Effector memory CD4-positive, alpha-beta T cell (primary cell): ENCODE measurements at regions not wholly inside any gene's neighbourhood (a gene's known extent, or its start where the extent isn't known, plus 50 kb on each side); places are given as distances from the start of the nearest gene placed in this dataset.

ENCODE experiments used
- DNase-seq, 3 donors: peaks; one replicate each; pipeline ENCODE4 v3.0.0-alpha.2; 2020
- H3K27ac ChIP-seq: 2 replicates; pipeline ENCODE4 v1.7.0; 2013; ENCODE audit warnings: mild to moderate bottlenecking, low read length, moderate library complexity; ENCODE audit not compliant: insufficient read depth, poor library complexity, severe bottlenecking
- H3K27me3 ChIP-seq: replicated peaks from 2 replicates; pipeline ENCODE4 v1.7.0; 2013; ENCODE audit warnings: mild to moderate bottlenecking, low read length; ENCODE audit not compliant: insufficient read depth, control insufficient read depth, poor library complexity, severe bottlenecking
- H3K36me3 ChIP-seq: 2 replicates; pipeline ENCODE4 v1.7.0; 2013; ENCODE audit warnings: mild to moderate bottlenecking, low read length, moderate library complexity; ENCODE audit not compliant: control insufficient read depth, insufficient read depth
- H3K4me1 ChIP-seq: 2 replicates; pipeline ENCODE4 v1.7.0; 2013; ENCODE audit warnings: low read length, mild to moderate bottlenecking; ENCODE audit not compliant: control insufficient read depth, insufficient read depth, poor library complexity, severe bottlenecking
- H3K4me3 ChIP-seq: 2 replicates; pipeline ENCODE4 v1.7.0; 2013; ENCODE audit warnings: low read length, low read depth, mild to moderate bottlenecking; ENCODE audit not compliant: insufficient read depth, poor library complexity, severe bottlenecking
- H3K9me3 ChIP-seq: 2 replicates; pipeline ENCODE4 v1.7.0; 2013; ENCODE audit warnings: mild to moderate bottlenecking, low read length, moderate library complexity; ENCODE audit not compliant: control insufficient read depth

- DNase-seq, result no peak
- H3K27me3 ChIP-seq, result no peaks in the 10 kb centered on the region
- no peaks in the 10 kb centered on the region for H3K36me3 ChIP-seq
- H3K27ac ChIP-seq, result no peak overlapping the region
- no peak overlapping the region for H3K4me3 ChIP-seq
- no peaks in the 10 kb centered on the region for H3K9me3 ChIP-seq
- no peaks in the 10 kb centered on the region for H3K4me1 ChIP-seq
Measured at GRCh38 chr21:35244514-35244913, 195.4 kb upstream of the RUNX1 start.

GRCh38 chr21:35243171-35243570 is 194.1 kb upstream of the RUNX1 start:
- DNase-seq, result no peak
- H3K9me3 ChIP-seq, result no peaks in the 10 kb centered on the region
- H3K36me3 ChIP-seq, result no peaks in the 10 kb centered on the region
- H3K27me3 ChIP-seq, result no peaks in the 10 kb centered on the region
- H3K4me1 ChIP-seq, result no peaks in the 10 kb centered on the region
- no peak overlapping the region for H3K4me3 ChIP-seq
- H3K27ac ChIP-seq, result no peak overlapping the region

DNA sequence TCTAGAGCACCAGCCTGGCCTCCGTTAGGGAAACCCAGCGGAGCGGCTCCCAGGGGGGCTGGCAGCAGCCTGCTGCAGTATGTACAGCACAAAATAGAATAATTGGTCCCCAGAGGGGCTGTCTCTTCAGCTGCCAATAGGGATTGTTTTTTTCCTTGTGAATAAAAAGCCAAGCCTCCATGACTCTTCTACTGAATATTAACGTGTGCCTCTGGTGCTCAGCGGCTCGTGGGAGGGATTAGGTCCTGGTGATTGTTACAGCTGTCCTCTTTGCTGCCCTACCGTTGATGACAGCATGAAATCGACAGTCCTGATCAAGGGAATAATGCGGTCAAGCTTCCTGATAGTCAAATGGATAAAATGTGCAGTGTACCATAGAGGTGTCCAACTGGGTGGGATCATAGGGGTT is 190.7 kb upstream of the RUNX1 start:
- no peak overlapping the region for H3K27ac ChIP-seq
- no peaks in the 10 kb centered on the region for H3K9me3 ChIP-seq
- H3K4me3 ChIP-seq, result no peak overlapping the region
- H3K36me3 ChIP-seq, result no peaks in the 10 kb centered on the region
- H3K4me1 ChIP-seq, result peaks cover under 1% of the 10 kb centered on the region
- DNase-seq, result no peak
- H3K27me3 ChIP-seq, result no peaks in the 10 kb centered on the region

GRCh38 chr21:35238119-35238518 is 189.0 kb upstream of the RUNX1 start:
- DNase-seq, result no peak
- H3K4me3 ChIP-seq, result no peak overlapping the region
- H3K27me3 ChIP-seq, result no peaks in the 10 kb centered on the region
- H3K36me3 ChIP-seq, result no peaks in the 10 kb centered on the region
- H3K4me1 ChIP-seq, result peaks cover 3% of the 10 kb centered on the region
- H3K27ac ChIP-seq, result no peak overlapping the region
- H3K9me3 ChIP-seq, result no peaks in the 10 kb centered on the region

DNA sequence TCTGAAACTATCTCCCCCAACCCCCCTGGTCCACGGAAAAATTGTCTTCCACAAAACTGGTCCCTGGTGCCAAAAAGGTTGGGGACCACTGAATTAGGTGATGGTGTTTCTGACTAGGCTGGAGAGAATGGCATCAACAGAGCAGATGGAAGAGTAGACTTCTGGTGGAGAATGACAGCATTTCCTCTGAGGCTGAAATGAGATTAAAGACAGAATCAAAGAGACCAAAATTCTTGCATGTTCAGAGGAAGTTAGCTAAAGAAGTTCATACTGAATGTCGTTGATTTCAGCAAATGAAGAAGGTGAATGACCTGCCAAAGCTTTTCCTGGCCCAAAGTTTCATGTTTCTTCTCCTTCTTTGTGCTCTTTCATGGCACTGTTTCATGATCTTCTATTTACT is 188.2 kb upstream of the RUNX1 start:
- Histone ChIP-seq H3K4me1 (peaks cover 3% of the 10 kb centered on the region), H3K36me3 (no peaks in the 10 kb centered on the region)

GRCh38 chr21:35236090-35236489 is 187.0 kb upstream of the RUNX1 start:
- H3K36me3 ChIP-seq, result no peaks in the 10 kb centered on the region
- H3K9me3 ChIP-seq, result no peaks in the 10 kb centered on the region
- no peak overlapping the region for H3K4me3 ChIP-seq
- H3K27me3 ChIP-seq, result no peaks in the 10 kb centered on the region
- no peak for DNase-seq
- H3K27ac ChIP-seq, result no peak overlapping the region
- H3K4me1 ChIP-seq, result peaks cover 3% of the 10 kb centered on the region

More for the DNA sequence above, 188.2 kb upstream of the RUNX1 start:
- Histone ChIP-seq H3K4me3 (no peak overlapping the region), H3K9me3 (no peaks in the 10 kb centered on the region), H3K27me3 (no peaks in the 10 kb centered on the region), H3K27ac (no peak overlapping the region)
- no peak for DNase-seq

GRCh38 chr21:35234725-35235124 is 185.6 kb upstream of the RUNX1 start:
- no peak for DNase-seq
- Histone ChIP-seq H3K4me1 (peaks cover 3% of the 10 kb centered on the region), H3K9me3 (no peaks in the 10 kb centered on the region), H3K4me3 (no peak overlapping the region), H3K27me3 (no peaks in the 10 kb centered on the region), H3K36me3 (no peaks in the 10 kb centered on the region), H3K27ac (no peak overlapping the region)

DNA sequence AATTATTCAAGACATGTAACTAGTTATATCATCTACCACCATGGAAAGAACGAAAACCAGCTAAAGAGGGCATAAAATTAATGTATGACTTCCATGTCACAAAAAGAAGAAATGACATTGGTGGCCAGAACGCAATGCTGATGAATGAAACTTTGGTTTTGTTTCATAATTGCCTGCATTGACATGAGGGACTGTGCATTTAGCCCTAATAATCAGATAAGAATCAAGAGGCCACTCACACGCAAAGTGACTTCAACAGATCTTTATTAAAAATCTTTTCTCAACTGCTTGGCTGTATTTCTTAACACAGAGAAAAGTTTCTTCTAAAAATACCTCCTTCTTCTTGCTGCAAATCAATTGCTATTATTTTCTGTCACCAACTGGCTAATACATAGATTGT is 184.7 kb upstream of the RUNX1 start:
- Histone ChIP-seq H3K4me1 (peaks cover 3% of the 10 kb centered on the region), H3K4me3 (no peak overlapping the region), H3K9me3 (no peaks in the 10 kb centered on the region), H3K27me3 (no peaks in the 10 kb centered on the region), H3K36me3 (no peaks in the 10 kb centered on the region), H3K27ac (no peak overlapping the region)
- DNase-seq, result no peak

- no peaks in the 10 kb centered on the region for H3K27me3 ChIP-seq
- peaks cover 5% of the 10 kb centered on the region for H3K4me1 ChIP-seq
- no peak overlapping the region for H3K27ac ChIP-seq
- no peaks in the 10 kb centered on the region for H3K9me3 ChIP-seq
- no peaks in the 10 kb centered on the region for H3K36me3 ChIP-seq
- no peak for DNase-seq
- no peak overlapping the region for H3K4me3 ChIP-seq
Measured at GRCh38 chr21:35232545-35233176, 183.6 kb upstream of the RUNX1 start.

- Histone ChIP-seq H3K36me3 (no peaks in the 10 kb centered on the region), H3K4me3 (no peak overlapping the region), H3K4me1 (peaks cover 17% of the 10 kb centered on the region), H3K27ac (no peak overlapping the region), H3K9me3 (no peaks in the 10 kb centered on the region), H3K27me3 (no peaks in the 10 kb centered on the region)
- DNase-seq, result no peak
Measured at GRCh38 chr21:35231090-35231489, 182.0 kb upstream of the RUNX1 start.
